Smooth muscle cell (in vitro differentiated cells): ENCODE measurements at regions not wholly inside any gene's neighbourhood (a gene's known extent, or its start where the extent isn't known, plus 50 kb on each side); places are given as distances from the start of the nearest gene placed in this dataset.

Experiments
- DNase-seq: peaks from one replicate; lab custom pipeline; 2025; ENCODE audit not compliant: unreplicated experiment; lab: John Stamatoyannopoulos, UW
- H2AFZ ChIP-seq: fragments of 200-600 bp; sonication (generic); 2 replicates; pipeline ENCODE4 v1.6.0; 2016; ENCODE audit warnings: antibody characterized with exemption, low read depth, mild to moderate bottlenecking
- H3F3A ChIP-seq: fragments of 200-600 bp; sonication (generic); 2 replicates; pipeline ENCODE4 v1.6.0; 2017; ENCODE audit warnings: antibody characterized with exemption, low read depth
- H3K27ac ChIP-seq: fragments of 200-600 bp; sonication (generic); 2 replicates; pipeline ENCODE4 v1.5.1; 2016; ENCODE audit warnings: low read depth, mild to moderate bottlenecking
- H3K27me3 ChIP-seq: fragments of 200-600 bp; sonication (generic); 2 replicates; pipeline ENCODE4 v1.6.1; 2016; ENCODE audit warnings: low read depth, mild to moderate bottlenecking
- H3K36me3 ChIP-seq: fragments of 200-600 bp; sonication (generic); 2 replicates; pipeline ENCODE4 v1.5.1; 2016; ENCODE audit warnings: low read depth
- H3K4me1 ChIP-seq: fragments of 200-600 bp; sonication (generic); 2 replicates; pipeline ENCODE4 v1.5.1; 2016; ENCODE audit warnings: low read depth
- H3K4me2 ChIP-seq: fragments of 200-600 bp; sonication (generic); 2 replicates; pipeline ENCODE4 v1.6.0; 2016; ENCODE audit warnings: mild to moderate bottlenecking
- H3K4me3 ChIP-seq: fragments of 200-600 bp; sonication (generic); 2 replicates; pipeline ENCODE4 v1.5.1; 2016; ENCODE audit warnings: mild to moderate bottlenecking
- H3K79me2 ChIP-seq: fragments of 200-600 bp; sonication (generic); 2 replicates; pipeline ENCODE4 v1.6.0; 2016; ENCODE audit warnings: low read depth, mild to moderate bottlenecking
- H3K9ac ChIP-seq: fragments of 200-600 bp; sonication (generic); 2 replicates; pipeline ENCODE4 v1.6.0; 2016; ENCODE audit warnings: low read depth
- H3K9me3 ChIP-seq: fragments of 200-600 bp; sonication (generic); replicated peaks from 2 replicates; pipeline ENCODE4 v1.5.1; 2016; ENCODE audit warnings: low read depth
- H4K20me1 ChIP-seq: fragments of 200-600 bp; sonication (generic); 2 replicates; pipeline ENCODE4 v1.6.0; 2016; ENCODE audit warnings: low read depth
- WGBS: methylation state at CpG from one replicate; pipeline ENCODE4 v1.1.7; 2016; ENCODE audit warnings: low lambda C conversion rate; 5-methylcytosine and 5-hydroxymethylcytosine counted together
- TF ChIP-seq, protein P1 (sequence below): fragments of 200-600 bp; sonication (generic); IDR thresholded peaks from 2 replicates; pipeline ENCODE4 v1.5.1; 2017; ENCODE audit warnings: borderline replicate concordance, mild to moderate bottlenecking, antibody characterized with exemption; ENCODE audit not compliant: insufficient read depth, poor library complexity, severe bottlenecking

- 89% methylated on average over 20 of the region's 20 CpGs for WGBS
- TF ChIP-seq, protein P1, sequence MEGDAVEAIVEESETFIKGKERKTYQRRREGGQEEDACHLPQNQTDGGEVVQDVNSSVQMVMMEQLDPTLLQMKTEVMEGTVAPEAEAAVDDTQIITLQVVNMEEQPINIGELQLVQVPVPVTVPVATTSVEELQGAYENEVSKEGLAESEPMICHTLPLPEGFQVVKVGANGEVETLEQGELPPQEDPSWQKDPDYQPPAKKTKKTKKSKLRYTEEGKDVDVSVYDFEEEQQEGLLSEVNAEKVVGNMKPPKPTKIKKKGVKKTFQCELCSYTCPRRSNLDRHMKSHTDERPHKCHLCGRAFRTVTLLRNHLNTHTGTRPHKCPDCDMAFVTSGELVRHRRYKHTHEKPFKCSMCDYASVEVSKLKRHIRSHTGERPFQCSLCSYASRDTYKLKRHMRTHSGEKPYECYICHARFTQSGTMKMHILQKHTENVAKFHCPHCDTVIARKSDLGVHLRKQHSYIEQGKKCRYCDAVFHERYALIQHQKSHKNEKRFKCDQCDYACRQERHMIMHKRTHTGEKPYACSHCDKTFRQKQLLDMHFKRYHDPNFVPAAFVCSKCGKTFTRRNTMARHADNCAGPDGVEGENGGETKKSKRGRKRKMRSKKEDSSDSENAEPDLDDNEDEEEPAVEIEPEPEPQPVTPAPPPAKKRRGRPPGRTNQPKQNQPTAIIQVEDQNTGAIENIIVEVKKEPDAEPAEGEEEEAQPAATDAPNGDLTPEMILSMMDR, result no peak
- Histone ChIP-seq H3K27me3 (no peaks in the 10 kb centered on the region), H2AFZ (no peak overlapping the region), H3K4me3 (no peak overlapping the region), H3K9me3 (no peaks in the 10 kb centered on the region), H3F3A (no peaks in the 10 kb centered on the region), H3K4me2 (no peak overlapping the region), H3K79me2 (no peaks in the 10 kb centered on the region), H3K36me3 (no peaks in the 10 kb centered on the region), H3K27ac (no peak overlapping the region), H3K4me1 (no peaks in the 10 kb centered on the region), H4K20me1 (no peaks in the 10 kb centered on the region), H3K9ac (no peak overlapping the region)
- DNase-seq, result no peak
Observed at GRCh38 chr3:194955979-194956696, 270.5 kb downstream of the FAM43A start.

DNA sequence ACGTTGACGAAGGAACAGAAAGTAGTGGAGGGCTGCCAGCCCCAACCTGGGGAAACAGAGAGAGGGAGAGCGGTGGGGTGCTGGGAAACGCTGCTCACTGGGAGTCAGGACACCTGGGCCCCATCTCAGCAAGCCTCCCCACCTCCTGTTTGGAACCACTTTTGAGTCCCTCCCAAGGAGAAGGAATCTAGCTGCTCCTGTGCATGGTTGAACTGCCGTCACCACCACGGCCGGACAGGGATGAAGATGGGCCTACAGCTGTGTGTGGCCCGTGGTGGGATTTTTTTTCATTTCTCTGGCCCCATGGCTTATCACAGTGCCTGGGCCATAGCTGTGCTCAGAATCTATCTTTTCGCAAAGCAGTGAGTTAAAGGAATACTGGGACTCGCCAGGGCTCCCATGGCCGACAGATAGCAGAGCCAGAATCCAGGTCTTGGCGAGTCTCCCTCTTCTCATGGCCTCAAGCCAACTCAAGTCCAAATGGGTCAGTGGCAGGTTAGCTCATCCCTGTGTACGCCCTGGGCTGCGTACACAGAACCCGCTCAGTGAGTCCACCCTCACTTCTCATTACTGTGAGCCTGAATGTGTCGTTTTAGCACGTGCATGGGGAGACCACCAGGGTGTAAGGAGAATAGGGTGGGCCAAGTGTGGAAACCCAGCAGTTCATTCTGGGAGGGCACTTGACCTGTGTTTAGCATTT lies 271.2 kb downstream of the FAM43A start:
- Histone ChIP-seq H3K4me3 (no peak overlapping the region), H2AFZ (no peak overlapping the region), H3K4me2 (no peak overlapping the region), H3K36me3 (no peaks in the 10 kb centered on the region), H3K27me3 (no peaks in the 10 kb centered on the region), H4K20me1 (no peaks in the 10 kb centered on the region), H3K9me3 (no peaks in the 10 kb centered on the region), H3K4me1 (no peaks in the 10 kb centered on the region), H3K79me2 (no peaks in the 10 kb centered on the region), H3K27ac (no peak overlapping the region), H3F3A (no peaks in the 10 kb centered on the region), H3K9ac (no peak overlapping the region)
- TF ChIP-seq, protein P1, result no peak
- WGBS, result 93% methylated on average over 17 of the region's 17 CpGs
- DNase-seq, result no peak

DNA sequence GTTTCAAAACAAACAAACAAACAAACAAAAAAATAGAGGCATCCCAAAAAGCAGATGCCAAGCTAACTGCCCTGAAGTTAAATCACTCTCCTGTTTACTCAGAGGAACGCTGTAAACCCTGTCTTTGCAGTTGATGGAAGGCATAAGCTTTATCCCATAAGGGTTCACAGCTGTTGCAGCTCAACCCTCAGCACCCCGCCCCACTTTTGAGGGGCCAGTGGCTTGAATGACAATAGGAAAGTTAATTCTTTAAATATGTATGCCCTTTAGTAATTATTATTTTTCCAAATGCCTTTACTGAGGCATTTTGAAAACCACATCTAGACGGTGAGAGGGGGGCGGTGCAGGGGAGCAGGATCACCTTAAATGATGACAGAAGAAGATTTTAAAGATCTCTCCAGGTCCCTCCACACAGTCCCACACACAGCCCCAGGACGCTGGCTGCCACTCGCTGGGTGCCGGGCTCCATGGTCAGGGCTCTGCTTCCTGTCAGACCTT lies 272.1 kb downstream of the FAM43A start:
- Histone ChIP-seq H3K4me1 (no peaks in the 10 kb centered on the region), H3K79me2 (no peaks in the 10 kb centered on the region), H2AFZ (no peak overlapping the region), H3K27ac (no peak overlapping the region), H3K9ac (no peak overlapping the region), H3F3A (no peaks in the 10 kb centered on the region), H3K27me3 (no peaks in the 10 kb centered on the region), H3K9me3 (no peaks in the 10 kb centered on the region), H3K4me2 (no peak overlapping the region), H4K20me1 (no peaks in the 10 kb centered on the region), H3K36me3 (no peaks in the 10 kb centered on the region), H3K4me3 (no peak overlapping the region)
- TF ChIP-seq, protein P1, result no peak
- DNase-seq, result no peak
- 85% methylated on average over 7 of the region's 7 CpGs for WGBS
